ENCODE measurements at regions not wholly inside any gene's neighbourhood (a gene's known extent, or its start where the extent isn't known, plus 50 kb on each side); places are given as distances from the start of the nearest gene placed in this dataset.

DNA sequence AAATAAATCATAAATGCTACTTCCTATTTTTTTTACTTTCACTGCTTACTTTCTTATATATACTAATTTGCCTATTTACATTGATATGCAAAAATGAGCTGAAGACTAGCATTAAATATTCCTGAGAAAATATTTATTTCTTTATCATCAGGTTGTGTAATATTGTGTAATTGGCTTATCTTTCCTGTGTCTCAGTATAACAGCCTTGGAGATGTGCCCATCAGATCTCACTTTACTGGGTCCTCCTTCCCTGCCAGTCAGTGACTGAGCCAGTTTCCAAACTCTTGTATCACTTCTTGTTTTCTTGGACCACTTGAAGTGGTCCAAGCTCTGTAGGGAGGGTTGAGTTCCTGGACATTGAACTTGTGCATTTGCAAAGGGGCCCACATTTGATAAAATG, 900.0 kb downstream of the LUZP2 start:
- no peak for TF ChIP-seq POLR2A (IDR thresholded peaks at IDR 0.05)
- TF ChIP-seq, protein P1, sequence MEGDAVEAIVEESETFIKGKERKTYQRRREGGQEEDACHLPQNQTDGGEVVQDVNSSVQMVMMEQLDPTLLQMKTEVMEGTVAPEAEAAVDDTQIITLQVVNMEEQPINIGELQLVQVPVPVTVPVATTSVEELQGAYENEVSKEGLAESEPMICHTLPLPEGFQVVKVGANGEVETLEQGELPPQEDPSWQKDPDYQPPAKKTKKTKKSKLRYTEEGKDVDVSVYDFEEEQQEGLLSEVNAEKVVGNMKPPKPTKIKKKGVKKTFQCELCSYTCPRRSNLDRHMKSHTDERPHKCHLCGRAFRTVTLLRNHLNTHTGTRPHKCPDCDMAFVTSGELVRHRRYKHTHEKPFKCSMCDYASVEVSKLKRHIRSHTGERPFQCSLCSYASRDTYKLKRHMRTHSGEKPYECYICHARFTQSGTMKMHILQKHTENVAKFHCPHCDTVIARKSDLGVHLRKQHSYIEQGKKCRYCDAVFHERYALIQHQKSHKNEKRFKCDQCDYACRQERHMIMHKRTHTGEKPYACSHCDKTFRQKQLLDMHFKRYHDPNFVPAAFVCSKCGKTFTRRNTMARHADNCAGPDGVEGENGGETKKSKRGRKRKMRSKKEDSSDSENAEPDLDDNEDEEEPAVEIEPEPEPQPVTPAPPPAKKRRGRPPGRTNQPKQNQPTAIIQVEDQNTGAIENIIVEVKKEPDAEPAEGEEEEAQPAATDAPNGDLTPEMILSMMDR (IDR thresholded peaks at IDR 0.05) = no peak
